IPS-NIHi11 (cell line): ENCODE measurements at regions not wholly inside any gene's neighbourhood (a gene's known extent, or its start where the extent isn't known, plus 50 kb on each side); places are given as distances from the start of the nearest gene placed in this dataset.
"Not testable (repeated sequence)": the region's sequence is repeated elsewhere in the genome, so short reads cannot be mapped to it uniquely, and the experiment has no call there.

ENCODE experiments used
- DNase-seq: peaks from one replicate; pipeline ENCODE4 v3.0.0; 2012; ENCODE audit warnings: mixed read lengths, low spot score

GRCh38 chr9:93813221-93814076 is 141.7 kb downstream of the BARX1 start:
- no peak for DNase-seq

DNA sequence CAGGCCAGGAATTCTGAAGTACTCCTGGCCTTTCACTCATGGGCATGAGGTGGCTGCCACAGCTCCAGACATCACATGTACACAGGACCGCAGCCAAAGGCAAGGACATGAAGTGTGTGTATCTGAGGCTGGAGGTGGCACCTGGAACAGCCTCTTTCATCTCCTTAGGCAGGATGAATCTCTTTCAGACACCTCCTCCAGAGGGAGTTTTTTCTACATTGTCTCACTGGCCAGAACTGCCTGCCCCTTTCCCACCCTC is 142.8 kb downstream of the BARX1 start:
- no peak for DNase-seq

- peak; percentile 60 for DNase-seq
Observed at GRCh38 chr9:93810028-93810971, 144.9 kb downstream of the BARX1 start.

GRCh38 chr9:93809204-93809940 is 145.8 kb downstream of the BARX1 start:
- no peak for DNase-seq

GRCh38 chr9:93808115-93809029 is 146.8 kb downstream of the BARX1 start:
- DNase-seq, result no peak

GRCh38 chr9:93807166-93808074 is 147.7 kb downstream of the BARX1 start:
- DNase-seq, result no peak

GRCh38 chr9:93801581-93802284 is 153.4 kb downstream of the BARX1 start:
- DNase-seq, result no peak

GRCh38 chr9:93801120-93801519 is 154.0 kb downstream of the BARX1 start:
- DNase-seq, result no peak

- DNase-seq, result no peak
Observed at GRCh38 chr9:93792358-93792757, 162.8 kb downstream of the BARX1 start.

GRCh38 chr9:93786204-93786603 is 169.0 kb downstream of the BARX1 start:
- no peak for DNase-seq

DNA sequence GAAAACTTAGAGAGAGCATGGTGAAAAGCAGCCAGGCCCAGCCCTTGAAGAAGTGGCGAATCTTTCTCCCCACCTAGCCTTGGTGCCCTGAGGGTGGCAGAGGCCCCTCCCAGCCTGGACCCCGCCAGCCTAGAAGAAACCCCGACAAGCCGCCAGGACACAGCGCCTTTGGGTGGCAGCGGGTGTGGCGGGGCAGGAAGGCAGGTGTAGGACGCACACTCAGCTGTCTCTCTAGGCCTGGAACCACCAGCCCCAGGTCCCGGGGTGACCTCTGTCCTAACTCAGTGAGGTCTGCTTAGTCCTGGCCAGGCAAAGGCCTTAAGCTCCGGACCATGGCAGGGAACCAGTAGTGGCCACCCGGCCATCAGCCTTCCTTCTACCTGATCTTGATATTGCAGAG is 178.3 kb downstream of the BARX1 start:
- no peak for DNase-seq

DNA sequence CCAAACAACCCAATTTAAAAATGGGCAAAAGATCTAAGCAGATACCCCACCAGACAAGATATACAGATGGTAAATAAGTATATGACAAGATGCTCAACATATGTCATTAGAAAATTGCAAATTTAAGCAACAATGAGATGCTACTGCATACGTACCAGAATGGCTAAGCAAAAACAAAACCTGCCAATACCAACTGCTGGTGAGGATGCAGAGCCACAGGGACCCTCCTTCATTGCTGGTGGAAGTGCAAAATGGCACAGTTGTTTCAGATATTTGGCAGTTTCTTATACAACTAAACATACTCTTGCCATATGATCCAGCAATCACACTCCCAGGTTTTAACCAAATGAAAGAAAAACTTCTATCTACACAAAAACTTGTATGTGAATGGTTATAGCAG is 178.9 kb downstream of the BARX1 start:
- DNase-seq, result no peak

DNA sequence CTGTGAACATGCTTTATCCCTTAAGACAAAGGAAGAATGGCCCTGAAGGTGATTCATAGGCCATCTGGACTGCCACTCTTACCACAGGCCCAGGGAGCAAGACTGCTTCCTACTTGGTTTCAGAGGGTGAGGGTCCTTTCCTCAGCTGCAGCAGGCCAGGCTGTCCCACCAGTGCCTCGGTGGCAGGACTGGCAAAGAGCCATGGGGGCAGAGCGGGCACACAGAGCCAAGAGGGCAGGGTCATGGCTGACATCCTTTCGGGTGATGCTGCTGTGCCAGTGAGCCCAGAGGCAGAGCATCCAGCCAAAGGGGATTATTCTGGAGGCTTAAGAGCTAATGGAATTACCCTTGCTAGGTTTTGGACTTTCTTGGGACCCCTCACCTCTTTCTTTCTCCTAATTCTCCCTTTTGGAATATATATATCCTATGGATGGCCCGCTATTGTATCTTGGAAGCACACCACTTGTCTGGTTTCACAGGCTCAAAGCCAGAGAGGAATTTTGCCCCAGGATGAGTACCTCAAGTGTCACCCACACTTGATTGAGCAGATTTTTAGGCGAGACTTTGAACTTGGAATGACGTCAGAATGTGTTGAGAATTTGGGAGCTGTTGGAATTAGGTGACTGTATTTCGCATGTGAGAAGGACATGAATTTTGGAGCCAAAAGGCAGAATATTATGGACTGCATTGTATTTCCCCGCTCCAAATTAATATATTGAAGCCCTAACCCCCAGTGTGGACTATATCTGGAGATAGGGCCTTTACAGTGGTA is 180.6 kb downstream of the BARX1 start:
- DNase-seq, result no peak

GRCh38 chr9:93771276-93771675 is 183.9 kb downstream of the BARX1 start:
- no peak for DNase-seq

DNA sequence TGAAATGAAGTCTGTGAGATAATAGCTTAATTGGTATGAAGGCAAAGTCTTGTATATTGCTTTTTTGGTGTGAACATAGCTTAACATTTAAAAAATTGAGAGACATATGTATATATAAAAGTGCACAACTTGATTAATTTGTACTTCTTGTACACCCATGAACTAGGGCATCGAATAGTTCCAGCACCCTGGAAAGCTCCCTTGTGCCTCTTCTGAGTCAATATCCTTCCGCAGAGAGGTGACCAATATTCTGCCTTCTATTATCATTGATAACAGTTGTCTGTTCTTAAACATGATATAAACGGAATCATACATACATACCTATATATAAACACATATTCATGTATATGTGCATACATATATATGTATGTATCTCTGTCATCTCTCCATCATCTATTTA is 185.4 kb downstream of the PHF2 start:
- DNase-seq, result no peak

GRCh38 chr9:93750045-93750444 is 173.7 kb downstream of the PHF2 start:
- DNase-seq, result no peak

- not testable (repeated sequence) for DNase-seq
Observed at GRCh38 chr9:93748827-93749226, 172.4 kb downstream of the PHF2 start.

- no peak for DNase-seq
Observed at GRCh38 chr9:93731963-93732362, 155.6 kb downstream of the PHF2 start.

DNA sequence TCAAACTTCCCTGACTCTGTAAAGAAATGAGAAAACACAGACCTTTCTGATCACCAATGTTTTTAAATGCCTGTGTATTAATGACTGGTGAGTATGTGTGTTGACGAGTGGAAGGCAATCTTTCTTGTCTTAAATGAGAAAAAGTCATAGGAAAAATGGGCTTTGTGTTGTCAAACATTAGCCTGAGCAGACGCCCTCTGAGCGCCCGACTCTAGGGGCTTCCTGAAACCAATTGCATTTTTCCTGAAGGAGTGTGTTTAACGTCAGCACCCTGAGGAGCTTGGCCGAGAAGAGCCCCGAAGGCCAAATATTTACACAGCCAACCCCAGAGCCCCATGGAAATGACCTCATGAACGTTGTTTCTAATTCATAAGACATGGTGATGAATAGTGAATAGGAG is 154.3 kb downstream of the PHF2 start:
- no peak for DNase-seq
